Liver (tissue), 3 donors: ENCODE measurements at regions not wholly inside any gene's neighbourhood (a gene's known extent, or its start where the extent isn't known, plus 50 kb on each side); places are given as distances from the start of the nearest gene placed in this dataset.

Source experiments
- EGR1 ChIP-seq, 2 donors: IDR thresholded peaks; 2 replicates each; pipeline ENCODE4 v1.6.1; 2016 to 2018; ENCODE audit warnings: antibody characterized with exemption in 2 of 2, low read depth in 2 of 2
- FOXA1 ChIP-seq: IDR thresholded peaks from 2 replicates; pipeline ENCODE4 v1.6.1; 2016; ENCODE audit warnings: antibody characterized with exemption
- GABPA ChIP-seq, 2 donors: IDR thresholded peaks in 1 of 2; conservative IDR thresholded peaks in 1 of 2; 2 replicates each; pipeline ENCODE4 v1.6.1; 2016; ENCODE audit warnings: antibody characterized with exemption in 2 of 2, mild to moderate bottlenecking in 1 of 2, moderate library complexity in 1 of 2
- JUND ChIP-seq, 2 donors: IDR thresholded peaks; 2 replicates each; pipeline ENCODE4 v1.6.1; 2016; ENCODE audit warnings: antibody characterized with exemption in 2 of 2
- RXRA ChIP-seq, 2 donors: IDR thresholded peaks; 2 replicates each; pipeline ENCODE4 v1.6.1; 2017 to 2018; ENCODE audit warnings: antibody characterized with exemption in 2 of 2, mild to moderate bottlenecking in 1 of 2
- SP1 ChIP-seq: IDR thresholded peaks from 2 replicates; pipeline ENCODE4 v1.6.1; 2018; ENCODE audit warnings: antibody characterized with exemption, mild to moderate bottlenecking
- TAF1 ChIP-seq: conservative IDR thresholded peaks from 2 replicates; pipeline ENCODE4 v1.6.1; 2016; ENCODE audit warnings: antibody characterized with exemption, mild to moderate bottlenecking
- TF ChIP-seq, protein P1 (sequence below): IDR thresholded peaks from 2 replicates; pipeline ENCODE4 v1.6.1; 2016; ENCODE audit warnings: antibody characterized with exemption
- TF ChIP-seq, protein P2 (sequence below): IDR thresholded peaks from 2 replicates; pipeline ENCODE4 v1.6.1; 2016; ENCODE audit warnings: antibody characterized with exemption, mild to moderate bottlenecking
- TF ChIP-seq, protein P3 (sequence below): fragments of 150-350 bp; IDR thresholded peaks from 2 replicates; pipeline ENCODE4 v1.5.1; 2017; ENCODE audit warnings: improper control_type of control experiment, low read depth, low read length; ENCODE audit not compliant: missing input control
- TF ChIP-seq, protein P4 (sequence below): IDR thresholded peaks from 2 replicates; pipeline ENCODE4 v1.6.1; 2016; ENCODE audit warnings: antibody characterized with exemption
- TF ChIP-seq, protein P5 (sequence below): IDR thresholded peaks from 2 replicates; pipeline ENCODE4 v1.6.1; 2016; ENCODE audit warnings: antibody characterized with exemption
- donor health status: healthy.
- donor health status: healthy.

DNA sequence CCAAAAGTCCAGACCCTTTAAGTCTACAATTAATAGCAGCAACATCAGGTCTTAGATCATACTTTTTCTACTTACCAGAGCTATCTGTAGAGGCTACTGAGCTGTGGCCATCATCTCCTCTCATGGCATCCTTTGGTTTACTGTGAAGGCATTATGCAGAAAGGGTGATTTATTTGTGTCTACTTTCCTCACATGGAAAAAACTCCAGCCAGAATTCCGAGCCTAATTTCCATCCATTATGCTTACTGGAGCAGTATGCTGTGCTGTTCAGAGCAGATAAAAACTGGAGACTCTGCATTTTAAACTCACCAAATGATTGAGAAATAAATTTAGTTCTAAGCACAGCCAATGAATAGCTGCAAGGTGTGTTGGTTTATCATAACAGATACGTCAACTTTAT is 581.8 kb downstream of the ETS1 start:
- TF ChIP-seq, protein P1, sequence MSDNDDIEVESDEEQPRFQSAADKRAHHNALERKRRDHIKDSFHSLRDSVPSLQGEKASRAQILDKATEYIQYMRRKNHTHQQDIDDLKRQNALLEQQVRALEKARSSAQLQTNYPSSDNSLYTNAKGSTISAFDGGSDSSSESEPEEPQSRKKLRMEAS = no peak
- TF ChIP-seq, protein P2, sequence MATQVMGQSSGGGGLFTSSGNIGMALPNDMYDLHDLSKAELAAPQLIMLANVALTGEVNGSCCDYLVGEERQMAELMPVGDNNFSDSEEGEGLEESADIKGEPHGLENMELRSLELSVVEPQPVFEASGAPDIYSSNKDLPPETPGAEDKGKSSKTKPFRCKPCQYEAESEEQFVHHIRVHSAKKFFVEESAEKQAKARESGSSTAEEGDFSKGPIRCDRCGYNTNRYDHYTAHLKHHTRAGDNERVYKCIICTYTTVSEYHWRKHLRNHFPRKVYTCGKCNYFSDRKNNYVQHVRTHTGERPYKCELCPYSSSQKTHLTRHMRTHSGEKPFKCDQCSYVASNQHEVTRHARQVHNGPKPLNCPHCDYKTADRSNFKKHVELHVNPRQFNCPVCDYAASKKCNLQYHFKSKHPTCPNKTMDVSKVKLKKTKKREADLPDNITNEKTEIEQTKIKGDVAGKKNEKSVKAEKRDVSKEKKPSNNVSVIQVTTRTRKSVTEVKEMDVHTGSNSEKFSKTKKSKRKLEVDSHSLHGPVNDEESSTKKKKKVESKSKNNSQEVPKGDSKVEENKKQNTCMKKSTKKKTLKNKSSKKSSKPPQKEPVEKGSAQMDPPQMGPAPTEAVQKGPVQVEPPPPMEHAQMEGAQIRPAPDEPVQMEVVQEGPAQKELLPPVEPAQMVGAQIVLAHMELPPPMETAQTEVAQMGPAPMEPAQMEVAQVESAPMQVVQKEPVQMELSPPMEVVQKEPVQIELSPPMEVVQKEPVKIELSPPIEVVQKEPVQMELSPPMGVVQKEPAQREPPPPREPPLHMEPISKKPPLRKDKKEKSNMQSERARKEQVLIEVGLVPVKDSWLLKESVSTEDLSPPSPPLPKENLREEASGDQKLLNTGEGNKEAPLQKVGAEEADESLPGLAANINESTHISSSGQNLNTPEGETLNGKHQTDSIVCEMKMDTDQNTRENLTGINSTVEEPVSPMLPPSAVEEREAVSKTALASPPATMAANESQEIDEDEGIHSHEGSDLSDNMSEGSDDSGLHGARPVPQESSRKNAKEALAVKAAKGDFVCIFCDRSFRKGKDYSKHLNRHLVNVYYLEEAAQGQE = no peak
- TF ChIP-seq, protein P3, sequence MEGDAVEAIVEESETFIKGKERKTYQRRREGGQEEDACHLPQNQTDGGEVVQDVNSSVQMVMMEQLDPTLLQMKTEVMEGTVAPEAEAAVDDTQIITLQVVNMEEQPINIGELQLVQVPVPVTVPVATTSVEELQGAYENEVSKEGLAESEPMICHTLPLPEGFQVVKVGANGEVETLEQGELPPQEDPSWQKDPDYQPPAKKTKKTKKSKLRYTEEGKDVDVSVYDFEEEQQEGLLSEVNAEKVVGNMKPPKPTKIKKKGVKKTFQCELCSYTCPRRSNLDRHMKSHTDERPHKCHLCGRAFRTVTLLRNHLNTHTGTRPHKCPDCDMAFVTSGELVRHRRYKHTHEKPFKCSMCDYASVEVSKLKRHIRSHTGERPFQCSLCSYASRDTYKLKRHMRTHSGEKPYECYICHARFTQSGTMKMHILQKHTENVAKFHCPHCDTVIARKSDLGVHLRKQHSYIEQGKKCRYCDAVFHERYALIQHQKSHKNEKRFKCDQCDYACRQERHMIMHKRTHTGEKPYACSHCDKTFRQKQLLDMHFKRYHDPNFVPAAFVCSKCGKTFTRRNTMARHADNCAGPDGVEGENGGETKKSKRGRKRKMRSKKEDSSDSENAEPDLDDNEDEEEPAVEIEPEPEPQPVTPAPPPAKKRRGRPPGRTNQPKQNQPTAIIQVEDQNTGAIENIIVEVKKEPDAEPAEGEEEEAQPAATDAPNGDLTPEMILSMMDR = no peak
- TF ChIP-seq FOXA1 (no peak), GABPA (IDR thresholded peaks at IDR 0.05 in 1 of 2, conservative IDR thresholded peaks at IDR 0.05 in 1 of 2) (no peak), TAF1 (no peak), JUND (IDR thresholded peaks at IDR 0.05) (no peak), EGR1 (IDR thresholded peaks at IDR 0.05; ENCODE audit: low read depth in 2 of 2) (no peak), SP1 (no peak), RXRA (IDR thresholded peaks at IDR 0.05) (no peak)
- TF ChIP-seq, protein P4, sequence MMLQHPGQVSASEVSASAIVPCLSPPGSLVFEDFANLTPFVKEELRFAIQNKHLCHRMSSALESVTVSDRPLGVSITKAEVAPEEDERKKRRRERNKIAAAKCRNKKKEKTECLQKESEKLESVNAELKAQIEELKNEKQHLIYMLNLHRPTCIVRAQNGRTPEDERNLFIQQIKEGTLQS = no peak
- TF ChIP-seq, protein P5, sequence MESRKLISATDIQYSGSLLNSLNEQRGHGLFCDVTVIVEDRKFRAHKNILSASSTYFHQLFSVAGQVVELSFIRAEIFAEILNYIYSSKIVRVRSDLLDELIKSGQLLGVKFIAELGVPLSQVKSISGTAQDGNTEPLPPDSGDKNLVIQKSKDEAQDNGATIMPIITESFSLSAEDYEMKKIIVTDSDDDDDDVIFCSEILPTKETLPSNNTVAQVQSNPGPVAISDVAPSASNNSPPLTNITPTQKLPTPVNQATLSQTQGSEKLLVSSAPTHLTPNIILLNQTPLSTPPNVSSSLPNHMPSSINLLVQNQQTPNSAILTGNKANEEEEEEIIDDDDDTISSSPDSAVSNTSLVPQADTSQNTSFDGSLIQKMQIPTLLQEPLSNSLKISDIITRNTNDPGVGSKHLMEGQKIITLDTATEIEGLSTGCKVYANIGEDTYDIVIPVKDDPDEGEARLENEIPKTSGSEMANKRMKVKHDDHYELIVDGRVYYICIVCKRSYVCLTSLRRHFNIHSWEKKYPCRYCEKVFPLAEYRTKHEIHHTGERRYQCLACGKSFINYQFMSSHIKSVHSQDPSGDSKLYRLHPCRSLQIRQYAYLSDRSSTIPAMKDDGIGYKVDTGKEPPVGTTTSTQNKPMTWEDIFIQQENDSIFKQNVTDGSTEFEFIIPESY = no peak
